ENCODE measurements at regions not wholly inside any gene's neighbourhood (a gene's known extent, or its start where the extent isn't known, plus 50 kb on each side); places are given as distances from the start of the nearest gene placed in this dataset.
A peak's percentile ranks its signal among the peaks of the same experiment; 100 is the strongest.
"Not testable (repeated sequence)": the region's sequence is repeated elsewhere in the genome, so short reads cannot be mapped to it uniquely, and the experiment has no call there.

DNA sequence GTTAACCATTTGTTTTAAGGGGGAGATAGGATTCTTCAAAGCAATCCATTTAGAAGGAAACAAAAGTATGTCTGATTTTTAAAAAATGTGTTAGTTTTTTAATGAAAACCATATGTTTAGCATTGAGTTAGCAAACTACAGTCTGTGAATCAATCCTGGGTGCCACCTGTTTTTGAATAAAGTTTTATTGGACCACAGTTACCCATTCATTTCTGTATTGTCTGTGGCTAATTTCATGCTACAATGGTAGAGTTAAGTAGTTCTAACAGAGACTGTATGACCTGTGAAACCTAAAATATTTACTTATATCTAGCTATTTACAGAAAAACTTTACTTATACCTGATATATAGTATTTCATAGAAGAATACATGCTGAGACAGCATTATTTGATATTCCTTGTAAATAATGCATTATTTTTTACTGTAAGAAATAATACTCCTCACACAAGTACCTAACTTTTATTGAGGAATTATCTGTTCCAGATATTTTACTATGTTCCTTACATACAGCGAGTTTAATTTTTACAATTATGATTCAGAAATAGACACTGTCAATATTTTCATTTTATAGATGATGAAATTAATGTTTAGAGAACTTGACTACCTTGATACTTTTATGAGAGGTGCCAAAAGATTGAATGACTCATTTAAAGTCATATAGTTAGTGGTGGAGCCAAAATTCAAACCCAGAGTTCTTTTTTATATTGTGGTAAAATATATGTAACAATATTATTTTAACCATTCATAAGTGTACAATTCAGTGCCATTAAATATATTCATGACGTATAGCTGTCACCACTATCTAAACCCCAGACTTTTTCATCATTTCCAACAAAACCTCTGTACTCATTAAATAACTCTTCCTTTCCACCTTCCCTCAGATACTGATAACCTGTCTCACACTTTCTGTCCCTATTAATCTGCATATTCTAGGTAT lies 122.0 kb downstream of the GLUD2 start:
- no peak for DNase-seq (ENCODE audit: low read depth)

- no peak for DNase-seq (ENCODE audit: low read depth)
These were observed 125.3 kb downstream of the GLUD2 start for GRCh38 chrX:121172703-121173102.

GRCh38 chrX:121179972-121180371 lies 132.6 kb downstream of the GLUD2 start:
- DNase-seq (ENCODE audit: low read depth) = peak; percentile 9

DNA sequence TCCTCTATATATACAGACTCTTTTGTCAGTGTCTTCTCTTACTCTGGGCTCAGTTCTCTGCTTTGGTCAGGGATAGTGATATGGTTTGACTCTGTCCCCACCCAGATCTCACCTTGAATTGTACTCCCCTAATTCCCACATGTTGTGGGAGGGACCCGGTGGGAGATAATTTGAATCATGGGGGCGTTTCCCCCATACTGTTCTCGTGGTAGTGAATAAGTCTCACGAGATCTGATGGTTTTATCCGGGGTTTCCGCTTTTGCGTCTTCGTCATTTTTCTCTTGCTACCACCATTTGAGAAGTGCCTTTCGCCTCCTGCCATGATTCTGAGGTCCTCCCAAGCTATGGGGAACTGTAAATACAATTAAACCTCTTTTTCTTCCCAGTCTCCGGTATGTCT lies 144.4 kb downstream of the GLUD2 start:
- no peak for DNase-seq (ENCODE audit: low read depth)

DNA sequence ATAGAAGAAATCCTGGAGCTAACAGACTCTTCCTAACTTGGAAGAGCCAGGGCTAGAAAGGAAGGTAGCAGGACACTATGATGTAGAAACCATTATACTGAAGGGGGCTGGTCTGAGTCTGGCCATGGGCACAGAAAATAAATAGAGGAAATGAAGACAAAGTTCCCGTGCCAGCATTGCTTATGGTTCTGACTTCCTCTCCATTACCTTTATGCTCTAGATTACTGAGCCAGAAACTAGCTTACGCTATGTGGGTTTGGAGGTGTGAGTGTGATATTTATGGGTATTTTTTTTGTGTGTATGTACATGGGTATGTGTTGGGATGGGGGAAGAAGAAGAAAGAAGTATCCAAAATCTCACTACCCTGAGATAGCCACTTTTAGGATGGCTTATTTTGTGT lies 148.3 kb downstream of the GLUD2 start:
- no peak for DNase-seq (ENCODE audit: low read depth)

- not testable (repeated sequence) for DNase-seq (ENCODE audit: low read depth)
These were observed 149.5 kb downstream of the GLUD2 start for GRCh38 chrX:121196872-121197444.

DNA sequence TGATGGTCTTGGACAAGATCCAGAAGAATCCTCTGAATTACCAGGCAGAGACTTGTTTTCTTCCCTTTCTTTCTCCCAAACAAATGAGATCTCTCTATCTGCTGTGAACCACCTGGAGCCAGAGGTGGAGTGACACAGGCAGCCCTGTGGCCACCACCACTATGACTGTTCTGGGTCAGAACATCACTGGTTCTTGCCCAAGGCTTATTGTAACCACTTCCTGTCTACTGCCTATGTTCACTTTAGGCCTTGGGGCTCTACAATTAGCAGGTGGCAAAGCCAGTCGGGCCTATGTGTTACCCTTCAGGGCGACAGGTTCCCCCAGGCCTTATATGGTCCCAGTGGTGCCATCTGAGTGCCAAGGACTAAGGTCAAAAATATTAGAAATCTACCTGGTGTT lies 161.2 kb downstream of the GLUD2 start:
- DNase-seq (ENCODE audit: low read depth) = no peak

DNA sequence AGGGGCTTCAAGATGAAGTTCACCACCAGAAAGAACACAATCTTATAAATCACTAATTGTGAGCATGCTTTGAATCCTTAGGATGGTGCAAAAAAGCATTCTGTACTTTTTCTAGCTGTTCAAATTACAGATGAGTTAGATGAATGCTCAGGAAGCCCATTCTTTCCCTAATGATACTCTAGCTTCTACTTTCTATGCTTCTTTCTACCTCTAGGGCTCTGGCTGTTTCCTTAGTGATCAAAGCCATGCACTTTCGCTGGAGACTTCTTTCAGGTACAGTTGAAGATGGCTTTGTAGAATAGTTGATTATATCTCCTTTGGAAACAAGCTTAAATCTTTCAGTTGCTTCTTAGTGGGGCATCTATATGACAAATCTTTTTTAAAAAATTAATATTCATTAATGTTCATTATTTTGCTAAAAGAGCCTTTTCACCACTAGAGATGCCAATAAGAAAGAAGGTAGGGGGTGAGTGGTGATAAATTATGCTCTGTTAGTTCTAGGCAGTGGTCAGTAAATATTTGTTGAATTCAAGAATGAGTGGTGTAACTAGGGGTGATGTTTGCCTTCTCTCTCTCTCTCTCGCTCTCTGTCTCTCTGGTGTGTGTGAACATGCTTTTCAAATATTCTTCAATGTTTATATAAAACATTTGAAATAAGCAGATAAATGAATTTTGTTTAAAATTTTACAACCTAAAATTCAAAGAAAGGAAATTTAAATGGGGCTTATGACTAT lies 169.4 kb downstream of the GLUD2 start:
- no peak for DNase-seq (ENCODE audit: low read depth)

DNA sequence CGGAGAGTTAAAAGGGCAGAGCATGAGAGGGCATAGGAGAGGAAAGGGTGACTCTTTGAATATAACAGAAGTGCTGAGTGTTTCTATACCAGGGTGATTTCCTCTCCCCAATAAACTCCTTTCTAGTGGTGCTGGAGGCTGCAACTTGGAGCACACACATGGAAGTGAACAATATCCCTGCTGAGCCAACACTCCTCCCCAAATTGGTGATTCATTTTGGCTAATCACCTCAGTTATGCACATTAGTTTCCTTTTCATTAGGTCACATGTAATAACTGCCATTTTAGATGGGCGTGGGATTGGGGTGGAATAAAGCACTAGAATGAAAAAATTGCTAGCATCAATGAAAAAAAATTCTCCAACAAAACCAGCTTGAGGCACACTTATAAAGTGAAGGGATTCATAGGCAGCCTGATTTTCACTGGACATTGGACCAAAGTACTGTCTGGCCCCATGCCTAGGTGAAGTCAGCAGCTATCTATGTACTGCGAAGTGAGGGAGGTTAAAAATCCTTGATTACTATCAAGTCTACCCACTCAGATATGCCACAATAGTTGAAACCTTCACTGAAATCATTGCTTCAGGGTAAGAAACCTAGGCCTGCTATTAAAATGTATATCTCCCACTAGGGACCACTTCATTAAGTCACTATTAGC lies 174.0 kb downstream of the GLUD2 start:
- no peak for DNase-seq (ENCODE audit: low read depth)

DNA sequence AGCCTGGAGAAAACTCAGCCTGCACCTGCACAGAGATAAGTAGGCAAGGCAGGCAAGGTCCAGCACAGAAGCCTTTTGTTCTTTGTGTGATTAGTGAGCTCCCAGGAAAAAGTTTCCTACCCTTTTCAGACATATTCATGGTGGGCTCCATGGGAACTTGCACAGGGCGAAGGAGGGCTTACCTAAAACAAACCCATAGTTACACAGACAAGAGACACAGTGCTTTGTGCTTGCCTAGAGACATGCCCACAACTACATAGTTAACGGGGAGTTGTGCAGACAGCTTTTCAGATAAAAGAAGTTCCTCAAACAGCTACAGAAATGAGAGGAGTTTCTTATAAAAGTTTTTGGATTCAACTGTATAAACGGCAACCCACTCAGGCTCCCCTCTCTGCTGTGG lies 180.5 kb downstream of the GLUD2 start:
- no peak for DNase-seq (ENCODE audit: low read depth)

- DNase-seq (ENCODE audit: low read depth) = no peak
These were observed 184.4 kb downstream of the GLUD2 start for GRCh38 chrX:121231566-121232358.

DNA sequence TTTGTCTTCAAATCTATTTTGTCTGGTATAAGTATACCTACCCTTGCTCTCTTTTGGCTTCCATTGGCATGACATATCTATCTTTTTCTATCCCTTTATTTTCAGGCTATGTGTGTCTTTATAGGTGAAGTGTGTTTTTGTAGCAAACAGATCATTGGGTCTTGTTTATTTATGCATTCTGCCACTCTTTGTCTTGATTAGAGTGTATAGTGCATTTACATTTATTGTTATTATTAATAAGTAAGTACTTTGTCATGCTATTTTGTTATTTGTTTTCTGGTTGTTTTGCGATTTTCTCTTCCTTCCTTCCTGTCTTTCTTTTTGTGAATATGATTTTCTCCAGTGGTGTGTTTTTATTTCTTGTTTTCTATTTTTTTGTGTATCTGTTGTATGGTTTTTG lies 188.6 kb downstream of the GLUD2 start:
- DNase-seq (ENCODE audit: low read depth) = no peak

- no peak for DNase-seq (ENCODE audit: low read depth)
These were observed 190.7 kb downstream of the GLUD2 start for GRCh38 chrX:121238093-121238492.

DNA sequence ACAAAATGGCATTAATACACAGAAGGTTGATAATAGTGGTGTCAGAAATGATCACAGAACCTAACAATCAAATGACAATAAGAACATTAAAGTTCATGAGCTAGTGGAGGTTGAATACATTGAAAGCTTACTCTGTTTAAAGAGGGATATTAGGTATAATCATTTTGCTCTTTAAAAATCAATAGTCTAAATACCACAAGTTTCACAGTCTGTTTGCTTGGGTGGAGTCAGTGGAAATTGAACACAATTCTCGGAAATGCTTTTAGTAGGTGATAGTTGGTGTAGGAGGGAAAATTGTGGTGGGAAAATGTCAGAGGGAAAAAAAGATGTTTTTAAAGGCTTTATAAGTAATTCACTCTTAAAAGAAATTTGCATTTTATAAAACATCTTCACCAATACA lies 197.1 kb downstream of the GLUD2 start:
- DNase-seq (ENCODE audit: low read depth) = no peak

DNA sequence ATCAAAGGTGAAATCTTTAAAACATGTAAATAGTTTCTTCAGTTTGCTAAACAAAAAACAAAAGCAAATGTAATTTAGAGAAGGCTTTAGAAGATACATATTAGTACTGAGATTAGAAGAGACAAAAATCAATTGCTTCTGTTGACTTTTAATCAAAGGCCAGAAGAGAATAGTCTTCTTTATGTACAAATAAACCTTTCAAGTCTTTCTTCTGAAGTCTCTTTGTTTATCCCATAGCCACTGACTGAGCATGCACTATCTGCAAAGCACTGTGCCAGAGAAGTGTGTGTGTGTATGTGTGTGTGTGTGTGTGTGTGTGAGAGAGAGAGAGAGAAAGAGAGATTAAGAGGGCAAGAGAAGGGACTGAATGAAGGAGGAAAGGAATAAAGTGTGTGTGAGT lies 198.4 kb downstream of the GLUD2 start:
- no peak for DNase-seq (ENCODE audit: low read depth)

DNA sequence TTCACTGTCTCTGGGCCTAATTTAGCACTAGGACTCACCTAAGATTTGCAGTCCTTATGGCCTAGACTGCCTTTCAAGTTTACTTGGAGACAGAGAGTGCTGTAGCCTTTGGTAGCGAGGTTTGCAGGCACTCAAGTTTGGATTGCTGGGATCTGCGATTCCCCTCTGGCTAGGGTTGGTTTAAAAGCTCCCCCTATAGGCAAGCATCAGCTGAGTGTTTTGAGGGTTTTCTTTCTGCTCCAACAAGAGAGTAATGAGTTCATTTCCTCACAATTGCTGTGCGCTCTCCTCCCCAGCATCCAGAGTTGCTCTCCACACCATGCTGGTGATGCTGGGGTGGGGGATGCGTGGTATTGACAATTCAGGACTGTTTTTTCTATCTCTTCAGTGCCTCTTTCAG lies 206.9 kb downstream of the GLUD2 start:
- peak; percentile 1 for DNase-seq (ENCODE audit: low read depth)

DNA sequence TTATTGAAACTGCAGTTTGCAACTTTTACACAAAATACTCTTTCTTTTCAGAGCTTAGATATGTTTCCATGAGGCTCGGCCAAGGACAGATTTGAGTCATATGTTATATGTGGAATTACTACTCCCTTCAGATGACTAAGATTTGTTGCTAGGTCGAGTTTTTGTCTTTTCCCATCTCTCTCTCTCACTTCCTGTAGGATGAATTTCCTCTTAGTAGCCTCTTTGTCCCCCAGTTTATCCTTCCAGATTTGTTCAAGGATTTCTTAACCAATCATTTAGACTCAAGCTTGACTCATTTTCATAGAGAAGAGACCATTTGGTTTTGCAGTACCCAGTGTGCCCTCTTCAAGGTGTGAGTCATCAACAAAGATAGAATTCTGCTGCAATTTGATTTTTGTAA lies 209.2 kb downstream of the GLUD2 start:
- DNase-seq (ENCODE audit: low read depth) = no peak

DNA sequence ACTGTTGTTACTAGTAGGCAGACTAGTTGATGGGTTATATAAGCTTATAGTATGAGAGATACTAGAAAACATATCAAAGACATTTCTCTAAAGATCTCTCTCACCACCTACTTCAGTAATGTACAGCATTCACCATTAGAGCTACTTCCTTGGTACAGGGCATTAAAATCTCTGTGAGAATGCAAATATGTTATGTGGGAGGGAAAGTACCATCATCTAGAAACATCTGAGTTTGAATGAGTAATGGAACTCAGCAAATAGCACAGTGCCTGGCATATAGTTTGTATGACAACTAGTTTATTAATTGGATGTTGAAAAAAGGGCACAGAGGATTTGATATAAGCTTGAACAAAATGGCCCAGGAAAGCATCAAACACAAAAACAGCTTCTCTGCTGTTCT lies 211.1 kb downstream of the GLUD2 start:
- DNase-seq (ENCODE audit: low read depth) = no peak

DNA sequence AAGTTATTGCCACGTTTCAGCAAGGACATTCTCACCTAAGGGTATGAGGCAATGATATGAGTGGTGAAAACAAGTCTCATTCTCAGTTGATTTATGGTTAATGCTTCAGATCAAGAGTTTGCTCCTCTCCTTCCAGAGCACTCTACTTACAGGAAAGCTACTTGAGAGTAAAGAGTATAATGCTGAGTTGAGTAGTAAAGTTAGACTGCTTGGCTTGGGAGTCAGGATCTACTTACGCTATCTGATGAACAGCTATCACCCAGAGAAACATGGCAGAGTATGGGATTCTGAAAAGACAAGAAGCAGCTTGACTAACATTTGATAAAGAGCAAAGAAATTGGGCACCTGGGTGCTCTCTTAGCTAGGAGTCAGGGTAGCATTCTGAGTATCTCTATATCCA lies 211.8 kb downstream of the GLUD2 start:
- no peak for DNase-seq (ENCODE audit: low read depth)

DNA sequence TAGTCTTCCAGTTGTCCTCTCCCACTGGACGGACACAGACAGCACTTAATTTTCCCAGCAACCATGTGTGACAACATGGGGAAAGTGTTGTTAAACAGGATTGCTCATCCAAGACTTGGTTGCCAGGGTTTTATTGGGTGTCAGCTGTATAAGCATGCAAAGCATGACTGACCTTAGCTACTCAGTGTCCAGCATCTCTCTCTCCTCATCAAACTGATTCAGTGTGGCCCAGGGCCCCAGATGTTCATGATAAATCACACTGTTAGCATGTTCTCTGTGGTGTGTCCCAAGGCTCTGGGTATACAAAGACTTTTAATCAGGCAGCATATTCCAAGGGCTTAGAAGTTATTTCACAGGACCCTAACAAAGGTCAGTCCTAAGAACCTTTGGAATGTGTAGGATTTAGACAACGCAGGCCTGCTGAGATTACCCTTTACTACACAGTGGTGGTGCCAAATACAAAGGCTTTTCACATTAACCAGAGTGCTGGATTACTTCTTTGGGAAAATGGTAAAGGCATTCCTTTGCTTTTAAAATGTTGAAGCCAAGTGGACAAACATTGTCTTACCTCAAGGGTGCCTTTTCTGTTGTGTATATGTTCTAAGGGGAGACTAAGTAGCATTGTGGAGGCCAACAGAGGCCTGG lies 213.3 kb downstream of the GLUD2 start:
- no peak for DNase-seq (ENCODE audit: low read depth)

DNA sequence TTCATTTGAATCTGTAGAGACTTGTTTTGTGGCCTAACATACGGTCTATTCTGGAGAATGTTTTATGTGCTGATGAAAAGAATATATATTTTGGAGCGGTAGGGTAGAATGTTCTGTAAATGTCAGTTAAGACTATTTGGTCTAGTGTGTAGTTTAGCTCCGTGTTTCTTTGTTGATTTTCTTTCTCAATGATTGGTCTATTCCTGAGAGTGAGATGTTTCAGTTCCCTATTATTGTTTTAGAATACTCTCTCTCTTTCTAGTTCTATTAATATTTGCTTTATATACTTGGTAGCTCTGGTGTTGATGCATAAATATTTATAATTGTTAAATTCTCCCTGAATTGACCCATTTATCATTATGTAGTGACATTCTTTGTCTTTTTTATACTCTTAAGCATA lies 236.5 kb downstream of the GLUD2 start:
- no peak for DNase-seq (ENCODE audit: low read depth)
